Fibroblast of upper back skin (primary cell): ENCODE measurements at regions not wholly inside any gene's neighbourhood (a gene's known extent, or its start where the extent isn't known, plus 50 kb on each side); places are given as distances from the start of the nearest gene placed in this dataset.

Source experiments
- DNase-seq: peaks from one replicate; pipeline ENCODE4 v3.0.0-alpha.2; 2013

- no peak for DNase-seq
Measured at GRCh38 chr4:126552321-126552720, 1080.4 kb upstream of the INTU start.

DNA sequence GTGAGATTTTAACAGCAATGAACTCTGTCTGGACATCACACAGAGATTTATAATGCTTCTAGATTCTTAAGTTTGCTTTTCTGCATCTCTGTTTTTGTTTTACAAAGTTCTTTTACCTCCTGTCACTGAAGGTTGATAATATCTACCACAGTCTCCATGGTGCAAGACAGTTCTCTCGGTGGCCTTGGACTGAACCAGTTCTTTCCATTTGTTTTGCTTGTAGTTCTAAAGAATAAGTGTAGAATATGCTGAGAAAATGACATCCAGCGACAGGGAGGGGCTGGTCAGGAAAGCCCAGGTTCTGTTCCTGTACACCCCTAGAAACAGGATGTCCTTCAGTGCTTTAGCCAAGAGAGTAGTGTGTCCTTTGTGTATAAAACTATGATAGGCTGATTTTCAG is 1079.5 kb upstream of the INTU start:
- DNase-seq = no peak

GRCh38 chr4:126558596-126558995 is 1074.2 kb upstream of the INTU start:
- DNase-seq = no peak

DNA sequence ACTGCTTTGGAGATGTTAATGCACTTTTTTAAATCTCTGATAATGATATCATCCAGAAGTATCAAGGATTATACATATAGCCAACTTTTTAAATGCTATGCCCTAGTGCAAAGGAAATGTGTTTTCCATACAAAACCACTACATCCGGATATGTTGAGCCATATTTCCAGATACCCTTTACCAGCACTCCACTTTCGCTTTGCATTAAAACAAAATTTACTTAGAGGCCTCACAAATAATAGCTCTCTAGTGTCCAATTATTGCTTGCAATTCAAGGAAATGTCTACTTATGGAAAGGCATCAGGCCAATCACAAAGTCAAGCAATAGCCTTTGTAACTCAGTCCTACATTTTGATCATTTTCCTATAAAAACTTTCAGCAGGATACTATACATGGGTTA is 1072.8 kb upstream of the INTU start:
- DNase-seq = no peak

DNA sequence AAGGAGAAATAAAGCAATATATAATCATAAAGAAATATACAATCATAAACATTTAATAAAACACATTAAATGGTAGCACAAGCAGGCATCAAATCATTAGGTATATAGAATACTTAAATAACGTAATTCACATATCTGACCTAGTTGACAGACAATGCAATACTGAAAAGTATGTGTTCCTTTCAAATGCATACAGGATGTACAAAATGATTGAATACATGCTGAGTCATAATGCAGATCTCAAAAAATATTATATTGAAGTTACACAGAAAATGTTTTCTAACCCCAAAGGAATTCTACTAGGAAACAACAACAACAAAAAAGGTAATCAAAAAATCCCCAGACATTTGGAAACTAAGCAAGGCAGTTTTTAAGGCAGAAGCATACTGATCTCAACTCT is 1072.0 kb upstream of the INTU start:
- DNase-seq = no peak

GRCh38 chr4:126563389-126563788 is 1069.4 kb upstream of the INTU start:
- DNase-seq = no peak

- DNase-seq = no peak
Measured at GRCh38 chr4:126564283-126564854, 1068.4 kb upstream of the INTU start.

DNA sequence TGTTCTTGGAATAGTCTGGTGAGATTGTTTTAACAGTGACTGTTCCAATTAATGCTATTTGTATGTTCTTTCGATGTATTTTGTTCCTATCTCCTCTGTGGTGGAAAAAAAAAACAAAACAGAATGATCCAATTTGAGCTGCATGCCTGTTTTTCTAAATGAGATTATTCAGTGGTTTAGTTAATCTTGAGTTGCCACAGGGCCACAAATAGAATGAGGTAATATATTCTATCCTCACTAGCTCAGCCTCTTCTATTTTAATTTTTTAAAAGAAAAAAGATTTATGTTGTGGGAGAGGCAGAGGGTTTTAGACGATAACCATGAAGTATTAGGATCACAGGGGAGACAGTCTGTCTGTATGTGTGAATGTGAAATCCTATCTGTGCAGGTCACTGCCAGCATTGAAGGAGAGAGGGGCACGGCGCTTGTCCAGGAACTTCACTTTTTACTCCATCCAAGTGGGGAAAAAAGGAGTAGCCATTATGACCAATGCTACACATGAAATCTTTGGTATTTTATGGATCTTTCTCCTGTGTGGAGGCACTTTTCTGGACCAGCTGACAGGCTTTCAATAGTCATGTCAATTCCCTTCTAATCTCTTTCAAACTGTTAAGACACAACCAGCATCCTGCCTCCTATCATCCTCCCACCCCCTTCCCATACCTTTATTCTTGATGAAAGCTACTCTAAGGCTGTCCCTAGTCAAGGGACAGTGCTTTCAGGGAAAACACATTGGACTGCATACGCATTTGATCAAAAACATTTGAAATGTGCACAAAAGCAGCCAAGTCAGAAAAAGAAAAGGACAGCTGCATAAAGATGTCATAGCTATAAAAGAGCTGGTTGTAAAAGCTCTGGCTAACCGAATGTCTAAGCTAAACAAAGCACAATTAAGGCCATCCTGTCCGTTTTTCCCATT is 1063.8 kb upstream of the INTU start:
- no peak for DNase-seq

- DNase-seq = no peak
Measured at GRCh38 chr4:126572264-126572663, 1060.5 kb upstream of the INTU start.

GRCh38 chr4:126582737-126583136 is 1050.0 kb upstream of the INTU start:
- DNase-seq = no peak

- no peak for DNase-seq
Measured at GRCh38 chr4:126583509-126583908, 1049.2 kb upstream of the INTU start.

DNA sequence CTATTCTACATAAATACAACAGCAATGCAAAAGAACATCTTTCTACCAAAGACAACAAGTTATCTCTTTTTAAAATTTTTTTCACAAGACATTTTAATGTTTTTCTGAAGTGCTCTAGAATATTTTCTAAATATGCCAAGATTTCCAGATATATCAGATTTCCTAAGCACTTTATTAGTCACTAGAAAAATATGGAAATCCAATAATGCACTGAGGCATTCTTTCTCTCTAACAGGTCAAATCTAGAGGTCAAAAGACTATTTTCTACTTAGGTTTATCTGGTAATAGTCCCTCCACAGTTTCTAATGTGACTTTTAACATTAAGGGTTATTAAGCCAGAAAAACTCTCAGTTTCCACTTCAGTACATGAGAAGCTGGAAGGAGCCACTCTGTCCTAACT is 1041.2 kb upstream of the INTU start:
- peak; percentile 31 for DNase-seq

- DNase-seq = peak; percentile 23
Measured at GRCh38 chr4:126592088-126592487, 1040.7 kb upstream of the INTU start.

GRCh38 chr4:126593626-126594025 is 1039.1 kb upstream of the INTU start:
- DNase-seq = no peak

DNA sequence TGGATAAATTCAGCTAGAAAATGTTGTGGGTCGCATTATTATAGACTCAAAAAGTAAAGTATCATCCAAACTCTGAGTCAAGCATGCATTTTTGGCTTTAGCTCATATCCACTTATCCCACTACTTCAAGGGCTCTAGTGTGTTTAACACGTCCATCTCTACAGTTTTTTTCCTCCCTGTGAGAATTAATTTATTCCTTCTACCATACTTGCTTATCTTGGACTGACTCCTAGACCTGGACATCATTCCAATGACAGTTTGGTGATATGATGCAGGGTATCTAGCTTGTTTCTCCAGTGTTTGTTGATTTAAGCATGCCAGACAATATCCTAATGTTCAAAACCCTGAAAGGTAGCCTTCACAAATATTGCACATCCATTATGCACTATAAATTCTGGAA is 1037.1 kb upstream of the INTU start:
- DNase-seq = no peak

DNA sequence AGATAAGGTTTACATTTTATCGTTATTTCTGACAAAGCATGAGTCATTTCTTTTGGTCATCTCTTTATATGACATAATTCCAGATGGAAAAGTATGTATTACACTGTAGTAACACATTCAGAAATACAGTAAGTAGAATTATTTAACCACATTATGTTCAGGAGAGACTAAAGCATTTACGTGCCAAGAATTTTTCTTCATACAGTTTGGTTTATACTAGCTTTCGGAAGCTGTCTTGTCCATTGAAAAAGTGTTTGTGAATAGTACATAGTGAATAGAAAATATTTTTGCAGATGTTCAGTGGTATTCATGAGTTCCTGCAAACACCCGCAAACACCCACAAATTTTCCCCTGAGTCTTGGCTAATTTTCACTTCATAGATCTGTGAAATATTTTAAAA is 1033.0 kb upstream of the INTU start:
- peak; percentile 59 for DNase-seq

- no peak for DNase-seq
Measured at GRCh38 chr4:126603210-126603609, 1029.5 kb upstream of the INTU start.

DNA sequence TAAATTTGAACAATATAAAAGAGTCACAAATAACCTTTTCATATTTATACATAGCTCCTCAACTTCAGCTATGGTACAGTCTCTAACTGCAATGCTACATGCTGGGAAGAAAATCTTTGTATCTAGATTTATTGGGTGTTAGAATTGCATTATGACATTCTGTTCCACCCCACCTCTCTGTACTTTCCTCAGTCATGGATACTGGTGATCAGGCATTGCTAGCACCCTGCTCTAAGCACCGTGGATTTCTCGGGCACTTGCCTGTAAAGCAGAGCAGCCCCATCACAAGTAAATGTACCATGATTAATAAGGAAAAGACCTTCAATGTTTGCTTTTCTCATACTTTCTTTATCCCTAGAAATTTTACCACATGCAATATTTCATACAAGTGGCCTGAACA is 1028.9 kb upstream of the INTU start:
- no peak for DNase-seq

DNA sequence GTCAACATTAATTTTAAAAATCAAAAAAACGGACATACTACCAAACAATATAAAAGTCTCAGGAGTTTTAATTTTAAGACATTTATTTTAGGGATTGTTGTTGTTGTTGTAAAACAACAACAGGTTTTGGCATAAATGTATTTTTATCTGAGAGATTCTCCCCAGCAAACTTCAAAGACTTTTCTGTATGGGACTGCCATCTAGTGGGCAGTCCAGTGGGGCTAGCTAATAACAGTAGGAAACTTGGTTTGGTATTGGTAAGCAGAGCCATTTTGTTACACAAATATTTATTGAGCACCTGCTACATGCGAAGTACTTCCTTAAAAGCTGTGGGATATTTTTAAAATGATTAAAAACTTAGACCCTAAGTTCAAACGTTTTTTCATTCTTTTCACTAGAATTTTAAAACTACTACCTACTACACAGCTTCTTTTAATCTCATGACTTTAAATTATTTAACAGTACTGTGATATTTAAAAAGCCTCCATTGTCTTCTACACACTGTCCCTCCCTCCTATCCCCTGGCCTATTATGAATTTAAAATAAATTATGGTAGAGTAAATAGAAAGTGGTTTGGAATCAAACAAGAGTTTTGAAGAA is 1028.4 kb upstream of the INTU start:
- DNase-seq = peak; percentile 60

DNA sequence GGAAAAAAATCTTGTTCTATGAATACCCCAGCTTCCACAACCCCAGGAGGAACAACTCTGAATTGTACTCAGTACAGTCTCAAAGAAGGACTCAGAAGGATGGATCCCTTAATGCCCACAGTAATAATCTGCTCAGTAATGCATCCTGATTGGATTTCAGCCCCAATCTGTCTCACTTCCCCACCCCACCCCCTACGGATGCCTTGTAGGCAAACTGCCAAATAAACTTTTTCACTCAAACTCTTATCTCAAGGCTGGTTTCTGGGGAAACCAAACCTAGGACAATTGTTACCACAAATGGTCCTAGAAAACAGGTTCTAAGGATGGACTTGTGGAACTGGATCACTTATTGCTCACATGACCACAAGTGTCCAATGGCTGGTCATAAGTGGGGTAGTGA is 1021.8 kb upstream of the INTU start:
- no peak for DNase-seq

GRCh38 chr4:126611900-126612299 is 1020.9 kb upstream of the INTU start:
- peak; percentile 54 for DNase-seq

DNA sequence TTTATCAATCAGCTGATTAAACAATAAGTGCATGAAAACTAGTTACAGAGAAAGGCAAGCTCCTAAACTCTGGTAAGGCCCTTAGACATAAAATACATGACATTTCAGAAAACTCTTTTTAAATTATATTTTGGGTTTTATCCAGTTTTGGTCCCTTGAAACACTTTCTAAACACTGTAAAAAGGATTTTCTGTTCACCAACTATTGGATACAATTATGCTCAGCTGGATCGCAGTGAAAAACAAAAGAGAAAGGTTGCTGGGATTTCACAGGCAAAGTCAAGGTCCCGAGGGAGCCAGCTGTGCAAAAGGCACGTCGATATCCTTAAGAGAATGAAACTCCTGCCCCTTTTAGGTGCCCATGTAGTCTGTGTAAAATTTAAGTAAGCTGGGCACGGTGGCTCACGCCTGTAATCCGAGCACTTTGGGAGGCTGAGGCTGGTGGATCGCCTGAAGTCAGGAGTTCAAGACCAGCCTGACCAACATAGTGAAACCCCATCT is 1018.4 kb upstream of the INTU start:
- DNase-seq = no peak

DNA sequence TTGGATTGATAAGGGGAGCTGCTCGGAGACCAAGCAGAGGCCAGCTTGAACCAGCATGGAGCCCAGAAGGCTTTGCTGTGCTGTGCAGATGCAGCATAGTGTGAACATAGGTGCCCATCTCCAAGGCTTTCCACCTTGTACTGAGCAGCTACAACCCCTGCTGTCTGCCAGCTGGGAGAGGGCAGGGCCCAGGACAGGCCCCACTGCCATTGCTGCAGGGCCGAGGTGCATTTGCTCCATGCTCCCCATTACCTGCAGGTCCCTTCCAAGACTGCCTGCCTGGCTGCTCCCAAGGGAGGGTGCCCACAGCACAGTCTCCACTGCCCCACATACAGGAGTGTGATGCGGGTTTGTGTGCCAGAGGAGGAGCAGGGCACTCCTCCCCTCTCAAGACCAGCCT is 1016.0 kb upstream of the INTU start:
- no peak for DNase-seq

DNA sequence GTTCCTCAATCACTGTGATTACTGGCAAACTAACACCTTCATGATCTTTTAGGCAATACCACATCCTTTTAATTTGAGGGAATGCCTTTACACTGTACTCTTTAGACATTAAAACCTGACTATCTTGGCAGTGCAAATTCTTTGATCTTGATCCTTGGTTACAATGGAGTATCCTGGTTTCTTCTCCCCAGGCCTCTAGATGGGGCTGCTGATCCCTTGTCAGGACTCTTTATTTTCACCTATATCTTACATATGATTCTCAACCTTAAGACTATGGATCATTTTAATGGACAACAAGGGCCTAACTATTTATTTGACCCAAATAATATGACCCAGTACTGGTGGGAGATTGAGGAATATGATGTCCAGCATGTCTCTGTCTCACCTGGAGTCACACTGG is 1005.5 kb upstream of the INTU start:
- peak; percentile 53 for DNase-seq
